ENCODE measurements at regions not wholly inside any gene's neighbourhood (a gene's known extent, or its start where the extent isn't known, plus 50 kb on each side); places are given as distances from the start of the nearest gene placed in this dataset.
"Not testable (repeated sequence)": the region's sequence is repeated elsewhere in the genome, so short reads cannot be mapped to it uniquely, and the experiment has no call there.

- BruUV-seq (replicated peaks): no TSS peak
- peaks cover 11% of the 10 kb centered on the region for H3K4me1 ChIP-seq (ENCODE audit: control insufficient read depth, insufficient read depth, low read length)
- H3K27me3 ChIP-seq (ENCODE audit: control insufficient read depth, insufficient read depth, low read length): no peaks in the 10 kb centered on the region
- POLR2A ChIA-PET: interaction anchor here (0.6 kb wide), 1 partner anchor 10 kb away, joined by 4 read pairs; no protein-coding TSS in a partner anchor
- intact Hi-C loops (cut with micrococcal nuclease; ENCODE audit: unreplicated experiment): no loop called here
- H3K36me3 ChIP-seq (ENCODE audit: control insufficient read depth, insufficient read depth, low read length): no peaks in the 10 kb centered on the region
- H3K4me3 ChIP-seq (ENCODE audit: low read depth in 2 of 2, low read length in 2 of 2): no peak overlapping the region
- in situ Hi-C loops (cut with HindIII; ENCODE audit: low pct_unique_long_range_greater_than_20kb, low sequenced_read_pairs): no loop called here
- CTCF ChIA-PET: no interaction called here
- H3K9me3 ChIP-seq (ENCODE audit: control insufficient read depth, insufficient read depth, low read depth, low read length): peaks cover 11% of the 10 kb centered on the region; the same call in 1 of the 2 replicates
- ATAC-seq (no peak), DNase-seq (ENCODE audit: low read depth, low spot score) (no peak)
- TF ChIP-seq POLR2AphosphoS5 (IDR thresholded peaks at IDR 0.05; ENCODE audit: low read depth, low read length): no peak
- H3K27ac ChIP-seq (ENCODE audit: low read length): peak overlapping the region; percentile 95
Measured at GRCh38 chr10:3923033-3923432, 138.0 kb upstream of the KLF6 start.

GRCh38 chr10:3919709-3920308 is 134.8 kb upstream of the KLF6 start:
- TF ChIP-seq TCF7L2 (IDR thresholded peaks at IDR 0.05; ENCODE audit: low read depth, low read length) (no peak), SIN3A (IDR thresholded peaks at IDR 0.05; ENCODE audit: borderline replicate concordance, insufficient read depth, low read depth, low read length) (no peak)
- Histone ChIP-seq H3K27ac (ENCODE audit: low read length) (peak overlapping the region; percentile 85; the same call in 1 of the 2 replicates), H3K4me3 (ENCODE audit: low read depth in 2 of 2, low read length in 2 of 2) (no peak overlapping the region), H3K36me3 (ENCODE audit: control insufficient read depth, insufficient read depth, low read length) (no peaks in the 10 kb centered on the region), H3K9me3 (ENCODE audit: control insufficient read depth, insufficient read depth, low read depth, low read length) (peaks cover 11% of the 10 kb centered on the region; the same call in 1 of the 2 replicates), H3K4me1 (ENCODE audit: control insufficient read depth, insufficient read depth, low read length) (no peaks in the 10 kb centered on the region), H3K27me3 (ENCODE audit: control insufficient read depth, insufficient read depth, low read length) (no peaks in the 10 kb centered on the region)
- ChIA-PET CTCF (no interaction called here), POLR2A (interaction anchor here (0.6 kb wide), 1 partner anchor 8 kb away, joined by 3 read pairs; no protein-coding TSS in a partner anchor)
- ATAC-seq: no peak
- intact Hi-C loops (cut with micrococcal nuclease; ENCODE audit: unreplicated experiment): no loop called here
- no peak for DNase-seq (ENCODE audit: low read depth, low spot score)
- BruUV-seq (replicated peaks): no TSS peak
- in situ Hi-C loops (cut with HindIII; ENCODE audit: low pct_unique_long_range_greater_than_20kb, low sequenced_read_pairs): no loop called here

- H3K27me3 ChIP-seq (ENCODE audit: control insufficient read depth, insufficient read depth, low read length); H3K4me1 ChIP-seq (ENCODE audit: control insufficient read depth, insufficient read depth, low read length); H3K9me3 ChIP-seq (ENCODE audit: control insufficient read depth, insufficient read depth, low read depth, low read length); H3K4me3 ChIP-seq (ENCODE audit: low read depth in 2 of 2, low read length in 2 of 2); DNase-seq (ENCODE audit: low read depth, low spot score); POLR2A ChIA-PET; ATAC-seq; CTCF ChIA-PET; BruUV-seq (replicated peaks); intact Hi-C loops (cut with micrococcal nuclease; ENCODE audit: unreplicated experiment); H3K36me3 ChIP-seq (ENCODE audit: control insufficient read depth, insufficient read depth, low read length); in situ Hi-C loops (cut with HindIII; ENCODE audit: low pct_unique_long_range_greater_than_20kb, low sequenced_read_pairs): not testable (repeated sequence)
- H3K27ac ChIP-seq (ENCODE audit: low read length): peak overlapping the region; percentile 18; the same call in 1 of the 2 replicates
Measured at GRCh38 chr10:3917392-3917791, 132.4 kb upstream of the KLF6 start.

- ATAC-seq: no peak
- no peak for TF ChIP-seq CTCF (IDR thresholded peaks at IDR 0.05)
- TF ChIP-seq TCF7L2 (IDR thresholded peaks at IDR 0.05; ENCODE audit: low read depth, low read length): no peak
- no peak for TF ChIP-seq POLR2AphosphoS5 (IDR thresholded peaks at IDR 0.05; ENCODE audit: low read depth, low read length)
- no peak for TF ChIP-seq REST (IDR thresholded peaks at IDR 0.05; ENCODE audit: insufficient read depth in 1 of 2, low read depth in 2 of 2, low read length in 1 of 2)
- TF ChIP-seq SIN3A (IDR thresholded peaks at IDR 0.05; ENCODE audit: borderline replicate concordance, insufficient read depth, low read depth, low read length): no peak
- peak overlapping the region; percentile 99 for H3K27ac ChIP-seq (ENCODE audit: low read length)
- no peak for DNase-seq (ENCODE audit: low read depth, low spot score)
- in situ Hi-C loops (cut with HindIII; ENCODE audit: low pct_unique_long_range_greater_than_20kb, low sequenced_read_pairs): no loop called here
- no TSS peak for BruUV-seq (replicated peaks)
- intact Hi-C loops (cut with micrococcal nuclease; ENCODE audit: unreplicated experiment): no loop called here
- no peak overlapping the region for H3K4me3 ChIP-seq (ENCODE audit: low read depth in 2 of 2, low read length in 2 of 2)
- CTCF ChIA-PET: no interaction called here
- H3K4me1 ChIP-seq (ENCODE audit: control insufficient read depth, insufficient read depth, low read length): 0 out of 2 replicates have a peak, but pooled peaks cover 7% of the 10 kb centered on the region
- no peaks in the 10 kb centered on the region for H3K36me3 ChIP-seq (ENCODE audit: control insufficient read depth, insufficient read depth, low read length)
- POLR2A ChIA-PET: interaction anchor here (0.6 kb wide), 1 partner anchor 130 kb away, joined by 3 read pairs; the partner anchor contains the start of gene KLF6
- H3K27me3 ChIP-seq (ENCODE audit: control insufficient read depth, insufficient read depth, low read length): no peaks in the 10 kb centered on the region
- H3K9me3 ChIP-seq (ENCODE audit: control insufficient read depth, insufficient read depth, low read depth, low read length): peaks cover 9% of the 10 kb centered on the region; the same call in 1 of the 2 replicates
Measured at GRCh38 chr10:3914733-3915132, 129.7 kb upstream of the KLF6 start.

Data from Panc1 (cell line).